ENCODE measurements at regions not wholly inside any gene's neighbourhood (a gene's known extent, or its start where the extent isn't known, plus 50 kb on each side); places are given as distances from the start of the nearest gene placed in this dataset.
"Not testable (repeated sequence)": the region's sequence is repeated elsewhere in the genome, so short reads cannot be mapped to it uniquely, and the experiment has no call there.

DNA sequence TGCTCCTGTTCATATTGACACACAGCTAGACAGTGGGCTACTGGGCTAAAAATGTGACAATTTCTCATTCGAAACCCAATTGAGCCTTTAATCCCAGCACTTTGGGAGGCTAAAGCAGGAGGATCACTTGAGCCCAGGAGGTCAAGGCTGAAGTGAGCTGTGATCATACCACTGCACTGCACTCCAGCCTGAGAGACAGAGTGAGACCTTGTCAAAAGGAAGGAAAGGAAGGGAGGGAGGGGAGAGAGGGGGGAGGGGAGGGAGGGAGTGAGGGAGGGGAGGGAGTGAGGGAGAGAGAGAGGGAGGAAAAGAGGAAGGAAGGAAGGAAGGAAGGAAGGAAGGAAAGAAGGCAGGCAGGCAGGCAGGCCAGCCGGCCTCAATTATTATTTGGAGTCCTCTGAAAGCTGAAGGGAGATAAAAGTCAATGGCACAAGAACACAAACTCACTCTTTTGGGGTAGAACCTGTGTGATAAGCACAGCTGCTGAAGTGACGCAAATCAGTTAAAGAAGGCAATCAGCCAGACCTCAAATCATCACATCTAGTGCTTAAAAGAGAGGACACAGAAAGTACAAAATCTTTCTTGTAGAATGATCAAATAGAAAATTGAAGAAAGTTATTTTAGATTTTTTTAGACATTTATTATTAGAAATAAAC, 98.1 kb downstream of the CCDC71L start:
- DNase-seq (ENCODE audit: low read depth) = no peak

DNA sequence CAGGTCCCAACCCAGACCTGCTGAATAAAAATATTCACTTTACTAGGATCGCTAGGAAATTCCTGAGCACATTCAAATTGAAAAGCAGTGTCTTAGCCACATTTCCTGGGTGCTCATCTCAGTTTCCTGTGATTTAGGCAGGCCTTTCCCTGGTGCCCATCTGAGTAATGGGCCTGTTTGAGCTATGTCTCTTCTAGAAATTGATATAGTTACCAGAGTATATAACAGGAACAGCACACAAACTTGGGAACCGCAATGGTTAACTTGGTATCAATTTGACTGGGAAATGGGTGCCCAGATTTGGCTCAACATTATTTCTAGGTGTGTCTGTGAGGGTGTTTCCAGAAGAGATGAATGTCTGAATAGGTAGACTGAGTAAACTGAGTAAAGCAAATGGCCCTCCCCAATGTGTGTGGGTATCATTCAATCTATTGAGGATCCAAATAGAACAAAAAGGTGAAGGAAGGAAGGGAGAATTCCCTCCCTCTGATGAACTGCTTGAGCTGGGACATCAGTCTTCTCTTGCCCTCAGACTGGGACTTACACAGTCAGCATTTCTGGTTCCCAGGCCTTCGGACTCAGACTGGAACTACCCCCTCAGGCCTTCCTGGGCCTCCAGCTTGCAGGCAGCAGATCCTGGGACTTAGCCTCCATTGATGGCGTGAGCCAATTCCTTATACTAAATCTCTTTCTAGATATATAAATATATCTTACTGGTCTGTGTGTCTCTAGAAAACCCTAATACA, 99.1 kb downstream of the CCDC71L start:
- no peak for DNase-seq (ENCODE audit: low read depth)

GRCh38 chr7:106561151-106561550, 99.8 kb downstream of the CCDC71L start:
- no peak for DNase-seq (ENCODE audit: low read depth)

- no peak for DNase-seq (ENCODE audit: low read depth)
Measured at GRCh38 chr7:106560482-106560881, 100.5 kb downstream of the CCDC71L start.

GRCh38 chr7:106556244-106556643, 104.7 kb downstream of the CCDC71L start:
- not testable (repeated sequence) for DNase-seq (ENCODE audit: low read depth)

GRCh38 chr7:106554623-106555022, 106.3 kb downstream of the CCDC71L start:
- DNase-seq (ENCODE audit: low read depth) = not testable (repeated sequence)

DNA sequence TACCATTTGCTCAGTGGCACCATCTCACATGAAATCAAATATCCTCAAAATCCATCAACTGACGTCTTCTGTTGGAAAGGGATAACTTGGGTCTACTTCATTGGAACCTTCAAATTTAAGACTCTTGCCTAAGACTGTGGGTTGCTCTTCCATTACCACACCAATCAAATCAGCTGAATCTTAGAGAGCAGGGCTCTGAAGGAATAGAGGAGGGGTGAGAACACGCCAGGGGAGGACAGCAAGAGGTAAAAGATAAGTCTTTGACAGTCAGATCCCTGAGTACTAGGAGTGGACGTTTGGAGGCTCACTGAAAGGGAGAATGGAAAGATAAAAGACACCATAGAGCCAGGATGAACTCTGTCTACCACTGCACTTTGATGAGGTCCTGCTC, 107.5 kb downstream of the CCDC71L start:
- DNase-seq (ENCODE audit: low read depth) = no peak

- DNase-seq (ENCODE audit: low read depth) = no peak
Measured at GRCh38 chr7:106552645-106553445, 108.1 kb downstream of the CCDC71L start.

DNA sequence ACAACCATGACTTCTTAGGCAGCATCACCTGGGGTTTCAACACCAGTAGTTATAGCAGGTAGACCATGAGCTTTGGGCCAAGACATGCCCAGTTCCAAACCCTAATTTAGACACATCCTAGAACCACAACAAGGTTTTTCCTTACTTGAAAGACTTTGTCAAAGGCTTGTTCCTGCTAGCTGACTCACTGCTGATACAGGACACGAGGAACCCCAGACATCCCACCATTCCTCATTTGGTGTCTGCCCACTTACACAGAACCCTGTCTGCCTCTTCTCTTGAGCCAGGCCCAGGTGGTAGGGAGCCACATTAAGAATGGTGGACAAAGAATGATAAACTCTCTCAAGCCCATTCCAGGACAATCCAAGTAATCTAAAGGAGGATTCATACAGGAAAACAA, 109.0 kb downstream of the CCDC71L start:
- DNase-seq (ENCODE audit: low read depth) = no peak

- DNase-seq (ENCODE audit: low read depth) = no peak
Measured at GRCh38 chr7:106548491-106548890, 112.5 kb downstream of the CCDC71L start.

DNA sequence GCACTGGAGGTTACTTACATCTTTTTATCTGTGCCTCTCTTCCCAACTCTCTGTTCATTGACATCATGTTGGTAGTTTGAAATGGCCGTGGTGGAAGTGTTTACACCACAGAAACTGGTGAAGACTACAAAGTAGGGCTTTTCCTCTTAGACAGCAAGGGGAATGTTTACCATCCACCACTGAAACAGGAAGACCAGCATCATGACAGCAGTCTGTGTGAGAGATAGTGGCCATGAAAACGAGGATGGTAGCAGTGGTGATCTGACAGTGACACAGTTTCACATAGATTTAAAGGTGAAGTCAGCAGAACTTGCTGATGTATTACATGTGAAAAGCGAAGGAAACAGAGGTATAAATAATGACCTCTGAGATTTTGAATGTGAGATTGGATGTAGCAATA, 115.7 kb downstream of the CCDC71L start:
- DNase-seq (ENCODE audit: low read depth) = no peak

- DNase-seq (ENCODE audit: low read depth) = no peak
Measured at GRCh38 chr7:106543221-106543757, 117.7 kb downstream of the CCDC71L start.

DNA sequence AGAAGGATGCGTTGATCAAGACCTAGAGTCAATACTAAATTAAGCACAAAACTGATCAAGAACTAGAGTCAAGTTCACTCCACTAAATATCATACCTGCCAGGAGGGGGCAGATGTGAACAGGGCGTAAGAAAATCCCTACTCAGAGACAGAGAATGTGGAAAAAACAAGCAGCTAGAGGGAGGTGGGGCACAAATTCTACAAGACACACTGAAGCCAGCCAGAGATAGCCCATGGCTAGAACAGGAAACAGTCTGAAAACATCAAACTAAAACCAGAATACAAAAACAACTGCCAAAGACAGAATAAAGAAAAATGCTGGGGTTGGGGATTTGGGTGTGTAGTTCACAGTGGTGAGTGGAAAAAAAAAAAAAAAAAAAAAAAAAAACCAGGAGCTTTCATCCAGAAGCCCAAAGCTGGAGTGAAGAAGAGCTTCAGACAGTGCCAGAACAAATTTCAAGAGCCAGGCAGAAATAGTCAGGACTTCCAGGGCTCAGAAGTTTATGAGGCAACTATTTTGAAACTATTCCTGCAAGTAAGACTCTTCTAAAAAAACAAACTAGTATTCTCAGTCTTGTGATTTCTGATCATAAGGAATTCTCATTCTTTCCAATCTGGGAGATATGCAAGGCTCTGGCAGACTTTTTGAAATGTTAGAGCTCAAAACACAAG, 118.3 kb downstream of the CCDC71L start:
- DNase-seq (ENCODE audit: low read depth) = peak; percentile 21

- no peak for DNase-seq (ENCODE audit: low read depth)
Measured at GRCh38 chr7:106538638-106539037, 122.3 kb downstream of the CCDC71L start.

DNA sequence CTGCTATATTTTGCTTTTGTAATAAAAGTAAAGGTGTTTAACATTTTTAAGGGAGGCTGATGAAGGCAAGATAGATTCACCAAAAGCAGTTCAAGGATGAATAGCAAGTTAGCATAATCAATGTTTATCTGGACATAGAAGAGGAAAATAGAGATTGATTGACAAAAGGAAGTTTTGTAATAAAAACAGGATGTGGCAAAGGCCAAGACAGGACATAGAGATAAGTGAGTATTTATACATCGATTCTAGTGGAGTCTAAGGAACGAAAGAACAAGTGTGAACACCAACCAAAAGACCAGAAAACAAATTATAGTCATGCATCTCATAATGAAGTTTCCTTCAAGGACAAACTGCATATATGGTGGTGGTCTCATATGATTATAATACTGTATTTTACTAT, 123.8 kb downstream of the CCDC71L start:
- no peak for DNase-seq (ENCODE audit: low read depth)

GRCh38 chr7:106536079-106536478, 124.9 kb downstream of the CCDC71L start:
- no peak for DNase-seq (ENCODE audit: low read depth)

- DNase-seq (ENCODE audit: low read depth) = no peak
Measured at GRCh38 chr7:106535234-106535932, 125.6 kb downstream of the CCDC71L start.

DNA sequence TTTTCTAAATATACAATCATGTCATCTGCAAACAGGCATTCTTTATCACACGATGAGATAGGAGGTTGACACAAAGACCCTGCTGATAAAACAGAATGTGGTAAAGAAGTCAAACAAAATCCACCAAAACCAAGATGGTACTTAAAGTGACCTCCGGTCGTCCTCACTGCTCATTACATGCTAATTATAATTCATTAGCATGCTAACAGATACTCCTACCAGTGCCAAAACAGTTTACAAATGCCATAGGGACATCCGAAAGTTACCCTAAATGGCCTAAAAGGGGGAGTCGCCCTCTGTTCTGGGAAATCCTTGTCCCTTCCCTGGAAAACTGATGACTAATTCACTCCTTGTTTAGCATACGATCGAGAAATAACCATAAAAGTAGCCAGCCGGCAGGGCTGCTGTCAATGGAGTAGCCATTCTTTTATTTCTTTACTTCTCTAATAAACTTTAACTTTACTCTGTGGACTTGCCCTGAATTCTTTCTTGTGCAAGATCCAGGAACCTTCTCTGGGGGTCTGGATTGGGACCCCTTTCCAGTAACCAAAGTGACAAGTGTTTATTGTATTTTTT, 126.6 kb downstream of the CCDC71L start:
- no peak for DNase-seq (ENCODE audit: low read depth)

- not testable (repeated sequence) for DNase-seq (ENCODE audit: low read depth)
Measured at GRCh38 chr7:106530183-106530582, 130.8 kb downstream of the CCDC71L start.

GRCh38 chr7:106526617-106527016, 134.3 kb downstream of the CCDC71L start:
- DNase-seq (ENCODE audit: low read depth) = not testable (repeated sequence)

GRCh38 chr7:106524690-106525059, 136.3 kb downstream of the CCDC71L start:
- no peak for DNase-seq (ENCODE audit: low read depth)
